Thoracic aorta (tissue), 2 donors: ENCODE measurements at regions not wholly inside any gene's neighbourhood (a gene's known extent, or its start where the extent isn't known, plus 50 kb on each side); places are given as distances from the start of the nearest gene placed in this dataset.

Source experiments
- ATAC-seq: fragments of 150-250 bp; one replicate; pipeline ENCODE4 v1.8.0; 2017; ENCODE audit warnings: low read depth; ENCODE audit not compliant: insufficient number of reproducible peaks, low FRiP score
- DNase-seq: peaks from one replicate; pipeline ENCODE4 v3.0.0-alpha.2; 2020; ENCODE audit warnings: low spot score
- H3K27ac ChIP-seq, 2 donors: fragments of 200-600 bp; sonication (generic); 1 replicate in 1 of 2; 2 replicates in 1 of 2; pipeline ENCODE4 v1.5.1; 2016; ENCODE audit warnings: mild to moderate bottlenecking in 2 of 2, moderate library complexity in 2 of 2
- H3K27me3 ChIP-seq: fragments of 200-600 bp; sonication (generic); replicated peaks from 2 replicates; pipeline ENCODE4 v1.6.0; 2016; ENCODE audit warnings: mild to moderate bottlenecking; ENCODE audit not compliant: insufficient read depth
- H3K36me3 ChIP-seq: fragments of 200-600 bp; sonication (generic); one replicate; pipeline ENCODE4 v1.5.1; 2016
- H3K4me1 ChIP-seq, 2 donors: fragments of 200-600 bp; sonication (generic); 1 replicate in 1 of 2; 2 replicates in 1 of 2; pipeline versions ENCODE4 v1.5.1 to v1.6.0; 2016; ENCODE audit warnings: low read depth in 2 of 2, mild to moderate bottlenecking in 1 of 2; ENCODE audit not compliant: control insufficient read depth in 1 of 2
- H3K4me3 ChIP-seq: fragments of 200-600 bp; sonication (generic); 2 replicates; pipeline ENCODE4 v1.5.1; 2016; ENCODE audit warnings: mild to moderate bottlenecking
- H3K9me3 ChIP-seq: fragments of 200-600 bp; sonication (generic); 2 replicates; pipeline ENCODE4 v1.5.1; 2016
- CTCF ChIP-seq: fragments of 200-600 bp; sonication (generic); IDR thresholded peaks from one replicate; pipeline ENCODE4 v1.5.1; 2019; ENCODE audit warnings: antibody characterized with exemption

- ATAC-seq (no peak), DNase-seq (no peak)
- TF ChIP-seq CTCF, result no peak
These were observed 125.7 kb upstream of the TMPRSS2 start for GRCh38 chr21:41633627-41634026.

GRCh38 chr21:41632748-41633475 lies 125.0 kb upstream of the TMPRSS2 start:
- no peaks in the 10 kb centered on the region for H3K36me3 ChIP-seq
- ATAC-seq (no peak), DNase-seq (no peak)
- H3K9me3 ChIP-seq, result no peaks in the 10 kb centered on the region
- TF ChIP-seq CTCF, result no peak
- no peaks in the 10 kb centered on the region for H3K27me3 ChIP-seq
- H3K4me3 ChIP-seq, result no peak overlapping the region
- no peaks in the 10 kb centered on the region for H3K4me1 ChIP-seq
- H3K27ac ChIP-seq, result no peak overlapping the region

More at GRCh38 chr21:41633627-41634026, 125.7 kb upstream of the TMPRSS2 start:
- Histone ChIP-seq H3K4me3 (no peak overlapping the region), H3K9me3 (no peaks in the 10 kb centered on the region), H3K36me3 (no peaks in the 10 kb centered on the region), H3K4me1 (no peaks in the 10 kb centered on the region), H3K27me3 (no peaks in the 10 kb centered on the region), H3K27ac (no peak overlapping the region)

- Histone ChIP-seq H3K4me1 (no peaks in the 10 kb centered on the region), H3K36me3 (no peaks in the 10 kb centered on the region), H3K27me3 (no peaks in the 10 kb centered on the region), H3K27ac (no peak overlapping the region), H3K4me3 (no peak overlapping the region), H3K9me3 (no peaks in the 10 kb centered on the region)
- no peak for TF ChIP-seq CTCF
- DNase-seq (no peak), ATAC-seq (no peak)
These were observed 123.9 kb upstream of the TMPRSS2 start for GRCh38 chr21:41631564-41632461.

- no peak overlapping the region for H3K4me3 ChIP-seq
- H3K4me1 ChIP-seq, result no peaks in the 10 kb centered on the region
- no peaks in the 10 kb centered on the region for H3K36me3 ChIP-seq
- no peaks in the 10 kb centered on the region for H3K9me3 ChIP-seq
- DNase-seq (no peak), ATAC-seq (no peak)
- H3K27ac ChIP-seq, result no peak overlapping the region
- no peaks in the 10 kb centered on the region for H3K27me3 ChIP-seq
- no peak for TF ChIP-seq CTCF
These were observed 123.0 kb upstream of the TMPRSS2 start for GRCh38 chr21:41630917-41631316.

- TF ChIP-seq CTCF, result no peak
- ATAC-seq (no peak), DNase-seq (no peak)
- Histone ChIP-seq H3K27me3 (no peaks in the 10 kb centered on the region), H3K4me1 (no peaks in the 10 kb centered on the region), H3K9me3 (no peaks in the 10 kb centered on the region), H3K4me3 (no peak overlapping the region), H3K36me3 (no peaks in the 10 kb centered on the region), H3K27ac (no peak overlapping the region)
These were observed 122.3 kb upstream of the TMPRSS2 start for GRCh38 chr21:41630249-41630648.
